WTC11 (cell line): ENCODE measurements at regions not wholly inside any gene's neighbourhood (a gene's known extent, or its start where the extent isn't known, plus 50 kb on each side); places are given as distances from the start of the nearest gene placed in this dataset.

ENCODE experiments used
- ATAC-seq: fragments of 200-7000 bp; cut with Tn5 transposase; 2 replicates; pipeline ENCODE4 v1.10.0; 2021; ENCODE audit warnings: mild to moderate bottlenecking, moderate library complexity
- CTCF ChIA-PET: fragments of 300-600 bp; sonication (Branson Sonifier 250); formaldehyde crosslinking; loops from one replicate; lab custom pipeline; 2021; ENCODE audit warnings: antibody characterized with exemption; lab: Charles Lee
- POLR2A ChIA-PET: fragments of 350-600 bp; sonication (Branson Sonifier 250); formaldehyde crosslinking; loops from one replicate; lab custom pipeline; 2021; ENCODE audit warnings: antibody characterized with exemption; lab: Charles Lee
- DNase-seq: peaks from one replicate; pipeline ENCODE4 v3.0.0; 2021; ENCODE audit warnings: low spot score
- H3K27ac Mint-ChIP-seq: 2 replicates; pipeline ENCODE4 v1.8.0; 2021; ENCODE audit warnings: mixed read lengths
- H3K27me3 Mint-ChIP-seq: 2 replicates; pipeline ENCODE4 v1.8.0; 2021; ENCODE audit warnings: low read depth, mild to moderate bottlenecking, moderate library complexity, mixed read lengths
- H3K36me3 Mint-ChIP-seq: 2 replicates; pipeline ENCODE4 v1.8.0; 2021; ENCODE audit warnings: mixed read lengths
- H3K4me1 Mint-ChIP-seq: 2 replicates; pipeline ENCODE4 v1.8.0; 2022; ENCODE audit warnings: mixed read lengths
- H3K4me3 Mint-ChIP-seq: 2 replicates; pipeline ENCODE4 v1.8.0; 2021; ENCODE audit warnings: mild to moderate bottlenecking, moderate library complexity, mixed read lengths
- H3K9me3 Mint-ChIP-seq: 2 replicates; pipeline ENCODE4 v1.8.0; 2021; ENCODE audit warnings: mixed read lengths
- AFF4 ChIP-seq: sonication (generic); formaldehyde crosslinking; IDR thresholded peaks from 2 replicates; pipeline ENCODE4 v1.8.1; 2023; ENCODE audit warnings: mild to moderate bottlenecking, missing genetic modification reagents, borderline replicate concordance
- ARID4B ChIP-seq: sonication (generic); formaldehyde crosslinking; IDR thresholded peaks from 2 replicates; pipeline ENCODE4 v1.8.0; 2023; ENCODE audit warnings: missing genetic modification reagents, mild to moderate bottlenecking, borderline replicate concordance
- ATF6 ChIP-seq: sonication (generic); formaldehyde crosslinking; IDR thresholded peaks from 2 replicates; pipeline ENCODE4 v1.8.1; 2023; ENCODE audit warnings: mild to moderate bottlenecking, missing genetic modification reagents
- CDX4 ChIP-seq: fragments of 250-450 bp; sonication (Bioruptor Pico); IDR thresholded peaks from 2 replicates; pipeline ENCODE4 v1.9.0; 2021; ENCODE audit warnings: moderate library complexity, mild to moderate bottlenecking, inconsistent platforms, borderline replicate concordance
- CREB1 ChIP-seq: sonication (generic); formaldehyde crosslinking; IDR thresholded peaks from 2 replicates; pipeline ENCODE4 v1.8.0; 2023; ENCODE audit warnings: mild to moderate bottlenecking, missing genetic modification reagents
- E2F4 ChIP-seq: sonication (generic); formaldehyde crosslinking; IDR thresholded peaks from 2 replicates; pipeline ENCODE4 v1.8.1; 2022; ENCODE audit warnings: low read depth, mild to moderate bottlenecking, moderate library complexity, missing genetic modification reagents, borderline replicate concordance
- E2F5 ChIP-seq: sonication (generic); formaldehyde crosslinking; IDR thresholded peaks from 2 replicates; pipeline ENCODE4 v1.8.1; 2022; ENCODE audit warnings: mild to moderate bottlenecking, moderate library complexity, missing genetic modification reagents
- EMX1 ChIP-seq: fragments of 250-450 bp; sonication (Bioruptor Pico); IDR thresholded peaks from 2 replicates; pipeline ENCODE4 v1.8.0; 2021; ENCODE audit warnings: mild to moderate bottlenecking
- GTF2I ChIP-seq: fragments of 250-450 bp; sonication (Bioruptor Pico); conservative IDR thresholded peaks from 2 replicates; pipeline ENCODE4 v1.4.0; 2021; ENCODE audit warnings: mild to moderate bottlenecking
- IRF1 ChIP-seq: sonication (generic); formaldehyde crosslinking; IDR thresholded peaks from 2 replicates; pipeline ENCODE4 v1.8.0; 2023; ENCODE audit warnings: missing genetic modification reagents
- JAZF1 ChIP-seq: fragments of 250-450 bp; sonication (Bioruptor Pico); IDR thresholded peaks from 2 replicates; pipeline ENCODE4 v1.9.0; 2021; ENCODE audit warnings: moderate library complexity, mild to moderate bottlenecking, inconsistent platforms
- RELA ChIP-seq: sonication (generic); formaldehyde crosslinking; IDR thresholded peaks from 2 replicates; pipeline ENCODE4 v1.8.1; 2022; ENCODE audit warnings: missing genetic modification reagents, mild to moderate bottlenecking, borderline replicate concordance
- SMAD4 ChIP-seq: sonication (generic); formaldehyde crosslinking; IDR thresholded peaks from 2 replicates; pipeline ENCODE4 v1.8.0; 2022; ENCODE audit warnings: mild to moderate bottlenecking, missing genetic modification reagents
- TEAD1 ChIP-seq: sonication (generic); formaldehyde crosslinking; IDR thresholded peaks from 2 replicates; pipeline ENCODE4 v1.8.0; 2022; ENCODE audit warnings: mild to moderate bottlenecking, missing genetic modification reagents
- ZNF121 ChIP-seq: sonication (generic); formaldehyde crosslinking; IDR thresholded peaks from 2 replicates; pipeline ENCODE4 v1.8.0; 2023; ENCODE audit warnings: missing genetic modification reagents
- ZNF232 ChIP-seq: sonication (generic); formaldehyde crosslinking; IDR thresholded peaks from 2 replicates; pipeline ENCODE4 v1.8.0; 2022; ENCODE audit warnings: mild to moderate bottlenecking, missing genetic modification reagents
- ZNF317 ChIP-seq: sonication (generic); formaldehyde crosslinking; IDR thresholded peaks from 2 replicates; pipeline ENCODE4 v1.8.1; 2023; ENCODE audit warnings: low read depth, mild to moderate bottlenecking, moderate library complexity, missing genetic modification reagents, borderline replicate concordance
- ZNF416 ChIP-seq: fragments of 250-450 bp; sonication (Bioruptor Pico); IDR thresholded peaks from 2 replicates; pipeline ENCODE4 v1.9.0; 2021; ENCODE audit warnings: mild to moderate bottlenecking, inconsistent platforms
- ZNF671 ChIP-seq: fragments of 250-450 bp; sonication (Bioruptor Pico); IDR thresholded peaks from 2 replicates; pipeline ENCODE4 v1.8.0; 2021; ENCODE audit warnings: mild to moderate bottlenecking

- no peaks in the 10 kb centered on the region for H3K4me1 Mint-ChIP-seq
- POLR2A ChIA-PET = no interaction called here
- H3K4me3 Mint-ChIP-seq = no peak overlapping the region
- CTCF ChIA-PET = interaction anchor here (1.2 to 1.4 kb wide), 2 partner anchors 25 to 62 kb away, joined by 3 to 5 read pairs; no protein-coding TSS in a partner anchor
- H3K9me3 Mint-ChIP-seq = no peaks in the 10 kb centered on the region
- H3K27ac Mint-ChIP-seq = no peak overlapping the region
- no peaks in the 10 kb centered on the region for H3K36me3 Mint-ChIP-seq
- DNase-seq (no peak), ATAC-seq (no peak)
- TF ChIP-seq ZNF671 (CRISPR knock-in tag) (no peak), RELA (CRISPR knock-in tag) (no peak), ZNF232 (CRISPR knock-in tag) (no peak), CDX4 (CRISPR knock-in tag) (no peak), ARID4B (no peak), ZNF121 (CRISPR knock-in tag) (no peak), TEAD1 (CRISPR knock-in tag) (no peak), SMAD4 (CRISPR knock-in tag) (no peak), ZNF317 (no peak), ATF6 (CRISPR knock-in tag) (no peak), AFF4 (CRISPR knock-in tag) (no peak), JAZF1 (CRISPR knock-in tag) (no peak), CREB1 (CRISPR knock-in tag) (no peak)
- peaks cover 5% of the 10 kb centered on the region for H3K27me3 Mint-ChIP-seq
Observed at GRCh38 chr3:43793648-43794372, 103.1 kb downstream of the ABHD5 start.

GRCh38 chr3:43794776-43795175 is 104.0 kb downstream of the ABHD5 start:
- no peak for TF ChIP-seq GTF2I (CRISPR knock-in tag)
- TF ChIP-seq IRF1 (CRISPR knock-in tag) = no peak
- TF ChIP-seq EMX1 = no peak
- no peak for TF ChIP-seq ZNF232 (CRISPR knock-in tag)
- TF ChIP-seq ZNF416 = no peak
- TF ChIP-seq E2F5 = no peak
- TF ChIP-seq E2F4 (CRISPR knock-in tag) = no peak
- TF ChIP-seq, all 79 proteins: peak for 0
- DNase-seq = no peak
- ChIA-PET POLR2A (no interaction called here), CTCF (interaction anchor here (1.4 kb wide), 1 partner anchor 61 kb away, joined by 3 read pairs; no protein-coding TSS in a partner anchor)
- no peaks in the 10 kb centered on the region for H3K36me3 Mint-ChIP-seq
- H3K27ac Mint-ChIP-seq = no peak overlapping the region
- peaks cover 5% of the 10 kb centered on the region for H3K27me3 Mint-ChIP-seq
- H3K9me3 Mint-ChIP-seq = peaks cover 1% of the 10 kb centered on the region; the same call in 1 of the 2 replicates
- ATAC-seq = no peak
- H3K4me1 Mint-ChIP-seq = 0 out of 2 replicates have a peak, but pooled peaks cover 1% of the 10 kb centered on the region
- no peak overlapping the region for H3K4me3 Mint-ChIP-seq
